ENCODE measurements at regions not wholly inside any gene's neighbourhood (a gene's known extent, or its start where the extent isn't known, plus 50 kb on each side); places are given as distances from the start of the nearest gene placed in this dataset.

DNA sequence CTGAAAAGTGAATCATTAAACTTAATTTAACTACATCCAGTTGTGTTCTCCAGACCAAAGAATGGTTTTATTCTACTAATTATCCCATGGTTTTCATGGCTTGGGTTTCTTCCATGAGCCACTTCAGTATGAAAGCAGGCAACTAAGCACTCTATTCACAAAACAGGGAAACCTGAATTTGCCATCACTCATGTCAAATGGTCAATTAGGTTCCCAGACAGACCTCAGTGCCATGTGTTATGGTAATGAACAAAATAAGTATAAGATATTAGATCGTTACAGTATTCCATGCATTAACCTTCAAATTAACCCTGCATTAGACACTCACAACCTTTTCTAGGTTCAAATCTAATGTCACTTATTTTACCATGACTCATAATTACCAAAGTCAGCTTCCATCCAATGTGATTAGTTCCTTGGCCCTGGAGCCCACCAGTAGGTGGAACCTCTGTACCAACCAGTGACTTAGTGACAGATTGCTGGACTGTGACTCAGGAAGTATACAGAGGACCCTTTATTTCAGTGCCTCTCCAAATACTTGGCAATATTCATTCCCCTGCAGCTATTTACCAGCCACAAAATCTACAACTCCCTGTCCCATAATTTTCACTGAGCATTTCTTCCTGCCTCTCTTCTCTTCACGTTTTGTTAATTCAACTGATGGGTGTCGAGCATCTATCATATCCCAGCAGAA, 1270.2 kb upstream of the SORCS1 start:
- no peak for DNase-seq (ENCODE audit: low read depth in 3 of 3)

DNA sequence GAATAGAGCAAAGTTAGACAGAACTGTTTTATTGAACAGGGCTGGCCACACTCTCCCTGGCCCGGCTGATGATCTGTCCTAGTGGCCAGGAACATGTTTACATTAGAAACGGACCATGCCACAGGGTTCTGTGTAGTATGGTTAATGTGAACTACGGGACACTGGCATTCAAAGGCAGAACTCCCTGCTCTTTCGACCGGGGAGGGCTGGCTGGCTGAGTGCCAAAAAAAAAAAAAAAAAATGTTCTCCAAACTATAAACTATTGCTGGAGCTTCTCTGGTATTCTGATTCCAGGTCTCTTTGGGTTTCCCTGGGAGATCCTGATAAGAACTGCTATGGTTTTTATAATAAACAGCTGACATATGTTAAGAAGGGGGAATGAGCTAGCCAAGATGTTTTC, 1262.6 kb upstream of the SORCS1 start:
- no peak for DNase-seq (ENCODE audit: low read depth in 3 of 3)

DNA sequence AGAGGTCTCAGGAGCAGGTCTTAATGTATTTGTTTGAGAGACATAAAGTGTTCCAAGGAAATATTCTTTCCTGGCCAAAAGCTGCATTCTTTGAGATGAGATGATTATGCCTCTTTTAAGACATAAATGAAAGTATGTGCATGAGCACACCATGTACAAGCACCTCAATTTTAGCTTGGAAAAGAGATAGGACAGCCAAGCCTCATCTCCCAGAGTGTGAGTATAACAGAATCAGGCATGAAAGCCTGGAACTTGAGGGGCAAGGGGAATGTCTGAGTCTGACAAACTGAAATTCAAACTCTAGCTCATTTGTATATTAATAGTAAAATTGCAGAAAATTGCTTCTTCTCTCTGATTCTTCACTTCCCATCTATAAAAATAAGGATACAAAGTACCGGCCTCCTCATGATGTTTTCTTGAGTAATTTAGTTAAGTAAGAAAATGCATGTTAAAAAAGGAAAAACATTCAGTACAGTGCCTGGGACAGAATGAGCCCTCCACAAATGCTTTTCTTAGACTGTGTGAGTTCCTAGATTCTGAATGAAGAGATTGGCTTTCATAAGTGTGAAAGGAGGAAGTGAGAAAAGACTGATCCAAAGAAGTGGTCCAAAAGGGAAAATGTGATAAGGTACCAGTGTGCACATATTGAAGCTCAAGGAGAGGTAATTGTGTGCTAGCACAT, 1260.9 kb upstream of the SORCS1 start:
- DNase-seq (ENCODE audit: low read depth in 3 of 3), result no peak

DNA sequence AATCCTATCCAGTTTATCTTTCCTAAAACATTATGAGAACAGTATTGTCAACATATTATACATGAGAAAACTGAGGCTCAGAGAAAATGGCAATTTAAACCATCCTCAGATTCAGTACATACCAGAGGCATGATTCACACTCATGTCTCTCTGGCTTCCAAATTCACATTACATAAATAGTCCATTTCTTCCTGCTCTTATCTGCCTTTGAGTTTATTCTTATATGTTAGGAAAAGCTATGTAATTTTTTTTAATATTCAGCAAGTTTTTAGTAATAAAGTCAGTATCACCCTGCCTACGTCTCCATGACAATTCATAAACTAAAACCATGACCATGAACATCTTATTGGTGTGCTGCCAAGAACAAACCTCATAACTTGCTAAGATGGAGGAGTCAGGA, 1260.2 kb upstream of the SORCS1 start:
- DNase-seq (ENCODE audit: low read depth in 3 of 3), result no peak

DNA sequence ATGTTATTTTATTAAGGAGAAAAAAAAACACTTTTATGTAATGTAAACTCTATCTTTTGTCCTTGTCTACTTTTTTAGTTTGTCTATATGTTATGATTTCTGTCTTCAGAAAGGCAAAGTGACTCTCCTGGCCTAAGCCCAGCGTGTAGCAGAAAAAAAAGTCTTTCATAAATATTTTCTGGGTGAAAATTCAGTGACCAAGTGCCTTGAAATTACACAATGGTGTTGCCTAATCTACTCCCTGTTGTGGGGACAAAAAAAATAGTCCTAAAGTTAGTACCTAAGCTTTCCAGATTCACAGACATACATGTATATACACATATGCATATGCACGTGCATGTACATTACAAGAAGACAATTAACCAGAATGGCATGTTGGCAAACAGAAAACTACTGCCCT, 1257.8 kb upstream of the SORCS1 start:
- DNase-seq (ENCODE audit: low read depth in 3 of 3), result no peak

DNA sequence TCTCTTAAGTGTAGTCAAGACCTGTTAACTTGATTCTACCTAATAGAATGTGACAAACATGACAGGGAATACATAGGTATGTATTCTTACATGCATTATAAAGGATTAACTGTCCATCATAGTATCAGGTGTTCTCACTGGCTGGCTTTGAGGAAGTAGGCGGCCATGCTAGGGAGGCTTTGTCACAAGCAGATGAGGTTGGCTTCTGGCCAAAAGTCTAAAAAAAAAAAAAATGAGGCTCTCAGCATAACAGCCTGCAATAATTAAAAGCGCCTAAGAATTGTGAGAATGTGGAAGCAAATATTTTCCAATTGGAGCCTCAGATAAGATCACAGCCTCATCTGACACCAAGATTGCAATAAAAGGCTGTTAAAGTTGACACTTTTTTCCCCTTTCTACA, 1256.8 kb upstream of the SORCS1 start:
- DNase-seq (ENCODE audit: low read depth in 3 of 3), result no peak

DNA sequence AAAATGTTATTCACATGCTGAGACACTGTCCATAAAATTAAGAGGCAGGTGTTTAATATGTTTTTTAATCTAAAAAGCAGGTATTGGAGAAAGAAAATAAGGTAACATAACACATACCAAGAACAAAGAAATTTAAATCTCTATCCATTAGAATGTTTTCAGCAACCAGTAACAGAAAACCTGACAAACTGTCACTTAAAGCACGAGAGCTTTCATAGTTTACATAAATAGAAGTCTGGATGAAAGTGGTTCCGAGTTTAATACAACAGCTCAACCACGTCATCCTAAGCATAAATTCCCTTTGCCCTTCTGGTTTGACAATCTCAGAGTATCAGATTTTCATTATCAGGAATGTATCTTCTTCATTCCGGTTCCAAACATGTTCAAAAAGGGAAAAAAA, 1249.4 kb upstream of the SORCS1 start:
- no peak for DNase-seq (ENCODE audit: low read depth in 3 of 3)

DNA sequence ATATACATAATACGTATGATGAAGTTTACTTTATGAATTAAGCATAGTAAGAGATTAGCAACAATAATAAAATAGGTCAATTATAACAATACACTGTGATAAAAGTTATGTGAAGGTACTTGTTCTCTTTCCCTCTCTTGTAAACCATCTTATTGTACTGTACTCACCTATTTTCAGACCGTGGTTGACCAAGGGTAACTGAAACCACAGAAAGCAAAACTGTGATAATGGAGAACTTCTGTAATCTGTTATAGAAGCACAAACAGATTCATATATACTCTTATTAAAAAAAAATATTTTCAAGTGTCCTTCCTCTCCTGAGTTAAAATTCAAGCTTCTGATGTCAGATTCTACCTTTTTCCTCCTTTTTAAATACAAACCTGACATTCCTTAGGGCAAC, 1247.8 kb upstream of the SORCS1 start:
- no peak for DNase-seq (ENCODE audit: low read depth in 3 of 3)

DNA sequence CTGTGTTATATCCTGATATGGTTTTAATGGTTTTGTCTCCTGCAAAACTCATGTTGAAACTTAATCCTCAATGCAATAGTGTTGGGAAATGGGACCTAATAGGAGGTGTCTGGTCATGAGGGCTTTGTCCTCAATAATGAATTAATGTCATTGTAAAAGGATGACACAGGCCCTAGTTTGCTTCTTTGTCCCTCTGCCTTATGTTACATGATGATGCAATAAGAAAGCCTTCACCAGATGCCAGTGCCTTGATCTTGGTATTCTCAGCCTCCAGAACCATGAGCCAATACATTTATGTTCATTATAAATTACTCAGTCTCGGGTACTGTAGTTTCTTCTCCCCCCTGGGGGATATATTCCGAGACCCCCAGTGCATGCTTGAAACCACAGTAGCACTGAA, 1247.4 kb upstream of the SORCS1 start:
- no peak for DNase-seq (ENCODE audit: low read depth in 3 of 3)

DNA sequence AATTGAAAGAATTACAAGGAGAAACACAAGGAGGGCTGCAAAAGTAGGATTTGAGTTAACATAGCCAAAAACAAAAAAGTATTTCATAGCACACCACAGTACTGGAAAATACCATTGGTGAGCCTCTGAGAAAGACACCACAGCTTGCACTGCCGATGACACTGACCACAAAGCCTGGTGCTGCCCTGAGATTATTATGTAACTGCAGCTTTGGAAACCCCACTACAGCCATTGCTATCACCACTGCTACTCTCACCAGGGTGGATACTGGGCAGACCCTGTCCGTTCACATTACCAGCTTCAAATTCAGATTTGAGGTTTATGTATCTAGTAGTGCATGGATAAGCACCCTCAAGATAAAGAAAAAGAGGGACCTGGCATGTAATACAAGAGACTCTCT, 1246.7 kb upstream of the SORCS1 start:
- no peak for DNase-seq (ENCODE audit: low read depth in 3 of 3)

DNA sequence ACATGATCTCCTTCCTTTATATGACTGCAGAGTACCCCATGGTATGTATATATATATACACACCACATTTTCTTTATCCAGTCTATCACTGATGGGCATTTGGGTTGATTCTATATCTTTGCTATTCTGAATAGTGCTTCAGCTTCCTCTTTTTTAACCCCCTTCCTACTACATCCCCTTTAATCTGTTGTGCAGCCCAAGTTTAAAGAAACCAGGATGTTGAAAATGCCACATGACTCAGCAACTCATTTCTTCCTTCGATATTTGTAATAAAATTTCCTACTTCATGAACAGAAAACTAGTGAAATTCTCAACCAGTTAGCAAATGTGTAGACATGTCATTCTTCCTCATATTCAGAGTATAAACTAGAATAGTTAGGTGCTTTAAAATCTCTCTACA, 1245.7 kb upstream of the SORCS1 start:
- no peak for DNase-seq (ENCODE audit: low read depth in 3 of 3)

DNA sequence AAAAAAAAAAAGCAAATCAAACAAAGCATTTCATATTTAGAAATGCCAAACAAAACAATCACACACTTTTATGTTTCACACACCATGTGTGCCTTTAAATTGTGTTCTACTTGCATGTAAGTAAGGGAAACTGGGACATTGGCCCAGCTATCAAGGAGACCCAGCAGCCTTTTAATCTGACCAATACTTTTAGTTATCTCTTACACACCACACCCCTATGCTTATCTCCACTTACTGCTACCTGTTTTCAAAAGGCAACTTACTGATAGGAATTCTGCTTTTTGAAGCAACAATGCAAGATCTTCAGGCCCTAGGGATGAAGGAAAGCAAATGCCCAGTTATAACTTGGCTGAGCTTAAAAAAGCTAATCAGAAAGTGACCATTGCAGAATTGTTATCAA, 1244.8 kb upstream of the SORCS1 start:
- no peak for DNase-seq (ENCODE audit: low read depth in 3 of 3)

DNA sequence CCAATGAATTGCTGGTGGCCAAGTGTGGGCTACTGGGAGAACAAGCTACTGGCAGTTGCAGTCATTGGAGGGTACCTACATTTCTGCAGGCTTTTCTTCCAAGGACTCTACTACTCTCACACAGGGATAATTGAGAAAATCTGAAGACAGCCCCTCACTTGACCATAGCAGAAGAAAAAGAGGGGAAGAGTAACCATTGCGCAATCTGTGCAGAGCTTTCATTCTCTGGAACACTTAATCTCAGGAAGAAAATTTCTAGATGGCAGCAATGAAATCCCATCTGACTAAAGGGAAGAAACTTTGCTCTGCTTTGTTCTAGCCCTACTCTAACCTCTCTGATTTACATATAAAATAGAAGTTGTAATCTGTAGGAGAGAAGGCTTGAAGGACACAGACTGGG, 1239.6 kb upstream of the SORCS1 start:
- DNase-seq (ENCODE audit: low read depth in 3 of 3), result no peak

DNA sequence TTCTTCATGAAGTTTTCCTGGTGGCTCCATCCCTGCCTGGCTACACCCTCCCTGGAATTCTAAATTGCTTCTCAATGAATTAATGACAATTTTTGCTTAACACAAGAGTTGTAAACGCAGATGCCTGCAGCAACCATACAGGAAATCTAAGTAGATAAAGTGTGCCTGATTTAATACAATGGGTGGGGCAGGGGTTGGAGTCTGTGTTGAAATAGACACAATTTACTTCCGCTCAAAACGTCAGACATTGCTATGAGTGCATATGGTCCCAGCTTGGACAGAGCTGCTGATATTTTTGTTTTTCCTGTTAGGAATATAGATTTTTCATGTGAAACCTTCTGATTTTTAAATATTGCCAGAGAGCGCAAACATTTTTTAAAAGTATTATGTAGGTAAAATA, 1235.0 kb upstream of the SORCS1 start:
- DNase-seq (ENCODE audit: low read depth in 3 of 3), result no peak

DNA sequence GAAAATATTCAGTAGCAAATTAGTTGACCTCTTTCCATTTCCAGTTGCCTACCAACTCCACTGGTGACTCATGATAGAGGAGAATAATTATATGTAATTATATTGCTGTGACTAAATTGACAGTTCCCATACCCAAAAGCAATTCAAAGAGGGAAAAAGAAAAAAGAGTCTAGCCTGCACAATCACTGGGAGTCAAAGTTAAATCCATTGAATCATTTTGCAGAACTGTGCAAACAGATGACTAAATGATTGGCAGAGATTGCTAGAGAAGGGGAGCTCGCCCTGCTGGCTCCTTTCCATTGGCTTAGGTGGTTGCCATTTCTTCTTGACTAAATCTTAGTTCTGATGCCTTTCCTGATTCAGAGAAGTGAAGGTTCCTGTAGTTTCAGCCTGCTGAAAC, 1228.6 kb upstream of the SORCS1 start:
- DNase-seq (ENCODE audit: low read depth in 3 of 3), result no peak

DNA sequence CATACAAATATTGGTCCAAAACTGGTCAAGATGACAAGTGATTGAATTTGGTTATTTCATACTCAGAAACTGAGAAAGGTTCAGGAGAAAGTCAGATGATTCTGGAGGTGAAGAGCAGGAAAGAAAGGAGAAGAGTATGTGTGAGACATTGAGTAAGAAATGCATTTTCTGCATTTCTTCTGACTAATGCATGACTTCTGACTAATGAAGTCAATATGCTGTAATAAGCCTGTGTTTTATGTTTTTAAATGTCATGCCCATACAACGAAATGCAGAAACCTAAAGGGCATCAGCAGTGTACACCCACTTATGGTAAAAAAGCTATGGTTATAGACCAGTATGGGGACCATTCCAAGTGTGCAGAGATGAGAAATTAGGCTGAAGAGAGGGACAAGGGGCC, 1227.8 kb upstream of the SORCS1 start:
- no peak for DNase-seq (ENCODE audit: low read depth in 3 of 3)

DNA sequence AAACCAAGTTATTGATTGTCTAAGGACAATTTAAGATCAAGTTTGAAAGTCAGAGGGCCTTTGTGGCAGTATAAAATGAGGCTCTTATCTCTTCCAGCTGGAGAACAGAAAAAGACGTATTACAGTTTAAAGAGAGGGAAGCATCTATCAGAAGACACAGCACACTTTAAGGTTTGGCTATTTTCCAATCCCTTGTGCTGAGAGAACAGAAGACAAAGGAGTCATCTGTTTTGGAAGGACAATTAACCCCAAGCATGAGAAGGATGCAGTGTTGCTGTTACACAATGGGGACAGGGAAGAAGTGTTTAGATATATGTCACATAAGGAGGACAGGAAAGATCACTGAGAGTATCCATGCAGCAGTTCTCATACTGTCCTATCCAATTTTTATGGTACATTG, 1224.2 kb upstream of the SORCS1 start:
- DNase-seq (ENCODE audit: low read depth in 3 of 3), result no peak

DNA sequence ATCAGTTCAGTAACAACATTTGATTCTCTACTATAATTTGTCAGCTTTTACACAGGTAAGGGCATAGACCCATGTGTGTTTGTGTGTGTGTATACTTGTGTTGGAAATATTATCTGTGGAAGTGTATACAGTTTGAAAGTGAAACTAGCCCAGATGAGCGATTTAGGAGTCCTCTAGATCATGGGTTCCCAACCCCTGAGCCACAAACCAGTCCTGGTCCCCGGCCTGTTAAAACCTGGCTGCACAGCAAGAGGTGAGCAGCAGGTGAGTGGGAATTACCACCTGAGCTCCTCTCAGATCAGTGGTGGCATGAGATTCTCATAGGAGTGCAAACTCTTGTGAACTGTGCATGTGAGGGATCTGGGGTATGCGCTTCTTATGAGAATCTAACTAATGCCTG, 1221.5 kb upstream of the SORCS1 start:
- DNase-seq (ENCODE audit: low read depth in 3 of 3), result no peak

DNA sequence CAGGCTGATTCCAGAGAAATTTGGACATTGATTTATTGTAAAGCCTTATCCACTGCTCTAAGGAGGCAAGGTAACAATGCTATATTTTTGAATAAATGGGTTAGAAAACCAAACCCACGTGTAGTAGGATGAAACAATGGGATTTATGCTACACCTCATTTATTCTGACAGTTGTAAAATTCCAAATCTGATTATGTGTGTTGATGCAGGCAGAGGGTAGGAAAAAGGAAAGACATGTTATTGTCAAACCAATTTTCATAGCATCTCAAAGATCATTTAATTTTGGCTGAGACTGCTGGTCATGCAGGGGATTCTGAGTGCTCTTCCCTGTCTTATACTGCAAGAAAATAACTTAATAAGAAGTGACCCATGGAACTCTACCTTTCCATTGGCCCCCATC, 1219.9 kb upstream of the SORCS1 start:
- DNase-seq (ENCODE audit: low read depth in 3 of 3), result no peak

DNA sequence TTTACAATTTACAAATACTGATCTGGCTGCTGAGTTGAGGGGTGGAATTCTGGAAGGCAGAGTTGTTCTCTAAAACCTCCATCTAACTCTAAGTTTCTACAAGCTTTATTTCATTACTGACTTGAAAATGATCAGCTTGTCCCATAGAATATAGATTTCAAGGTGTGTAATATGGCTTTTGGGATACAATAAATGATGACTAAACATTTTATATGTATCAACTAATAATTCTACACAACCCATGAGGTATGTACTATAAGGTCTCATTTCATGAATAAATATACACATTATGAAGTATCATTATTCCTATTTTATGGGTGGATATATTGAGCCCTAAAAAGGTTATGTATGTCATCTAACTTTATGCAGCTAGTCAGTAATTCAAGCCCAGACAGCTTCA, 1214.3 kb upstream of the SORCS1 start:
- no peak for DNase-seq (ENCODE audit: low read depth in 3 of 3)

DNA sequence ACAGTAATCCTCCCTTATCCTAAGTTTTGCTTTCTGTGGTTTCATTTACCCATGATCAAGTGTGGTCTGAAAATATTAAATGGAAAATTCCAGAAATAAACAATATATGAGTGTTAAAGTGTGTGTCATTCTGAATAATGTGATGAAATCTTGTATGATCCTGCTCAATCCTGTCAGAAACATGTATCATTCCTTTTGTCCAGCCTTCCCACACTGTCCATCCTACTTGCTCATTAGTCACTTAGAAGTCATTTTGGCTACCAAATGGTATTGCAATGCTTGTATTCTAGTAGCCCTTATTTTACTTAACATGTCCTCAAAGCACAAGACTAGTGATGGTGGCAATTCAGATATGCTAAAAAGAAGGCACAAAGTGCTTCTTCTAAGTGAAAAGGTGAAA, 1211.2 kb upstream of the SORCS1 start:
- no peak for DNase-seq (ENCODE audit: low read depth in 3 of 3)

DNA sequence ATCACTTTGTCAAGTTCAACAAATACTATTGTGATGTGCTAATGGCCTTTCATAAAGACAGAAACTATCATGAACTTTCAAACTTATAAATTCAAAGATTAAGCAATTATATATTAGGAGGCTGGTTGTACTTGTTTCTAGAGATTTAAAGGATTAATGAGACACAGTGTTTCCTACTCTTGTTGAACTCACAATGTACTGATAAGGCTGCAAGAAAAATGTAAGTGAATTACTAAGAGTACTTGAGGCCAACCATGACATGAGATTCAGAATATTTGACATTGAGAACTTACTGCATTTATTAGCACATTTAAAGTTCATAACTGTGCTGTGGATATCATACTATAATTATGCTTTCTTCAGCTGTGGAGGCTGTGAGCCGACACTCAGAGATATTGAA, 1210.5 kb upstream of the SORCS1 start:
- DNase-seq (ENCODE audit: low read depth in 3 of 3), result no peak

DNA sequence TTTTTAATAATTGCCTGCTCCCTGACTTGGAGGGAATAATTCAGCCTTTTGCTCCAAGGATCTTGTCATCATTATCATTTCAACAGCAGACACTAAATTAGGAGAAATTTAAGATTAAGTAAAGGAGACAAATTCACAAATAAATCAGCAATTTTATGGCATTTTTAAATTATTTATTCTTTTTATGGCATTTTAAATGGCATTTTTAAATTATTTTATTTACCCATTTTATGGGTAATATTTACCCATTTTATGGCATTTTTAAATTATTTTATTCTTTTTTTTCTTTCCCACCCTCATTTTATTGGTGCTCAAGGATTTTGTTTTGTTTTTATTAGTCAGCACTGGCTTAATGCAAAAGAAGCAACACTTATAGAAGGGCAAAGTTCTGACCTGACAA, 1201.0 kb upstream of the SORCS1 start:
- no peak for DNase-seq (ENCODE audit: low read depth in 3 of 3)

DNA sequence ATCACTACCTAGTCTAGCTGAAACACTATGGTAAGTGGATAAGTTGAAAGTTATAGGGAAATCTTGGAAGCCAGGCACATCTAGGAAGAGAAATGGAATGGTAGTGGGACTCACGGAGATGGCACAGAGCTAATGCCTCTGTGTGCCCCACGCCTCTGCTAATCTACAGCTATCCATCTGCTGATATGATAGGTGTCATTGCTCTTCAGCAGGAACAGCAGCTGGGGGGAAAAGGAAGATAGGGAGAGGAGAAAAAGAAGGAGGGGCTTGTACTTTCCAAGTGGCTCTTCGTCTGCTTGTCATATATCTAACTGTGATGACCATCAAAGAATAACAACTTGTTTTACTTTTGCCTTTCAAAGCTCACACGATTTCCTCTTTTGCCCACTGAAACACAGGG, 1199.1 kb upstream of the SORCS1 start:
- DNase-seq (ENCODE audit: low read depth in 3 of 3), result no peak
